Stimulated activated naive CD8-positive, alpha-beta T cell treated with anti-CD3 and anti-CD28 coated beads, Interleukin-15, Interleukin-2, amounts not matched to agents 100 U/mL and 50 U/mL, for 24 hours (primary cell): ENCODE measurements at regions not wholly inside any gene's neighbourhood (a gene's known extent, or its start where the extent isn't known, plus 50 kb on each side); places are given as distances from the start of the nearest gene placed in this dataset.
A peak's percentile ranks its signal among the peaks of the same experiment; 100 is the strongest.
"Not testable (repeated sequence)": the region's sequence is repeated elsewhere in the genome, so short reads cannot be mapped to it uniquely, and the experiment has no call there.

Source experiments
- ATAC-seq: fragments of 150-1000 bp; cut with Tn5 transposase; one replicate; pipeline ENCODE4 v1.10.0; 2021
- DNase-seq: peaks from one replicate; pipeline ENCODE4 v3.0.0; 2021

DNA sequence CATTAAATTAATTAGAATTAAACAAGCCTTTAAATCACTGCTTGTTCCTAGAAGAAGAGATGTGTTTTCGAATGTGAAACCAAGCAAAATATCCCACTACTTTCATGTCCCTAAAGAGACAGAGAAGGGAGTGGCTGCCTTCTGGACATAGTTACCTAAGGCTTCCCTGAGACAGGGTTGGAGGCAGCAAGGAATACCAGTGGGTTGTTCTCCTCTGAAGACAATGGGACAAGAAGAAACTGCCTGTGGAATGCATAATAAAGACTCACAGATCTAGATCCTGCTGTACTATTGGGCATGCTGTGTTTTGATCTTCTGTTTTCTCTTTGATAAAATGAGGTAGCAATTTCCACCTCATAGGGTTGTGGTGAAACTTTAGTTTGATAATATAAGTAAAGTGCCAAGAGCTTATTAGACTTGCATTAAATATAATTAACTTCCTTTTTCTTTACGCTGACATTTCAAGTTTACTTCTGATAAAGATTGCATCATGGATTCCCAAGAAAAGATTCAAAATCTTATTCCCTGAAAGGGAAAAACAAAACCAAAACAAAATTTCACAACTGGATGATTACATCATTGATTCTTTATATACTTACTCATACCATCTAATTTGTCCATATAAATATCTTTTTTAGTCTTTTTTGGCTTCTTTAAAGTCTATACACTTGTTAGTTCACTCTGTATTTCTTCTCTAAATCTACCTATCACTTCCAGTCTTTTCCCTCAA is 621.3 kb downstream of the ETS1 start:
- no peak for ATAC-seq
- DNase-seq, result no peak

DNA sequence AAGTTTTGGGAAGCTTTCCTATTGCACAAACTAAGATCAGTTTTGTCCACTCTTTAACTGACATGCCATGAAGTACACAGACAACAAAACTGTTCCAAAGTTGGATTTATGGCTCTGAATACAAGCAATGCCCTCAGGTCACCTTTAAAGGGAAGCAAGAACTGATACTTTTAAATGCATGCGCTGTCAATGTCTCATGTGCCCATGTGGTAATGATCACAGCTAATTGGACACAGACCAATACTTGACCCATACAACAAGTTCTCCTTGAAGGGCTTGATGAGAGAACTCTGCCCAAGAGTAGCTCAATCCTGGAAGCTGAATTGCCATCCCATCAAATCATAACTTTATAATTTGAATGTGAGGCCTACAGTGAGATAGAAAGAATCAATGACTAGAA is 624.9 kb downstream of the ETS1 start:
- no peak for DNase-seq
- ATAC-seq, result no peak

GRCh38 chr11:127950162-127950561 is 637.2 kb downstream of the ETS1 start:
- ATAC-seq, result no peak
- DNase-seq, result no peak

- DNase-seq (no peak), ATAC-seq (peak; percentile 36)
These were observed 643.6 kb downstream of the ETS1 start for GRCh38 chr11:127943763-127944162.

- DNase-seq (no peak), ATAC-seq (no peak)
These were observed 644.2 kb downstream of the ETS1 start for GRCh38 chr11:127943152-127943551.

DNA sequence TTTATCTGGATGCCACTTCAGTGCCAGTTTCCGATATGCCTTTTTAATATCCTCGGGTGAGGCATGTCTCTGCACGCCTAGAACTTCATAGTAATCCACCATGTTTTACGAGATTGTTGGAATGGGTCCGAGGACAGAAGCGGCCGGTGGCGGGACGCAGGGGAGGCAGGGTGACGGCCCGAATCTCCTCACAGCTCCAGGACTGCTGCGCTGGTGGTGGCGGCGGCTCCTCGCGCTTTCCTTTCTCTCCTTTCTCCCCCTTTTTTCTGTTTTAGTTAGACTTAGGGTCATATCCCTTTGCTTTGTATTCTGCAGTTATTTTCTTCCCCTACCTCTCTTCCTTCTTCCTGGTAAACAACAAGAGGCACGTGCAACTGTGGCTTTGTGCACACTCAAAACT is 645.8 kb downstream of the ETS1 start:
- DNase-seq, result not testable (repeated sequence)
- peak; percentile 43 for ATAC-seq

DNA sequence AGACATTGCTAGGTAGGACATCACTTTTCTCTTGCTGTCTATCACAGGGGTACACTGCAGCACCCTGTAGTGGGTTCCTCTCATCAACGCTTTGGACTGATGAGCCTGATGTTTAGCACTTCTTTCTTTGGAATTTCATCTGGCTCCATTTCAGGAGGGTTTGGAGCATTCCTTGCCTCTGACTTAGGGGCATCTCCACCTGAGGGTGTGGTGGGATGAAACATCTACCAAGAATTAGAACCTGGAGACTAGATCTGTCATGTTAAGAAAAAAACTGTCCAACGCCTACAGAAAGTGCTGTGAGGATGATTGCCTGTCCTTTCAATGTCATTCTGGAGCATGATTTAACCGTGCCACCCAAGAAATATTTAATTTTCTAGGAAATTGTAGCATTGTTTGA is 648.4 kb downstream of the ETS1 start:
- DNase-seq (no peak), ATAC-seq (no peak)

- ATAC-seq (no peak), DNase-seq (no peak)
These were observed 652.3 kb downstream of the ETS1 start for GRCh38 chr11:127935081-127935480.

GRCh38 chr11:127933961-127934360 is 653.4 kb downstream of the ETS1 start:
- ATAC-seq, DNase-seq: not testable (repeated sequence)

GRCh38 chr11:127931803-127932202 is 655.6 kb downstream of the ETS1 start:
- DNase-seq, result no peak
- ATAC-seq, result no peak

DNA sequence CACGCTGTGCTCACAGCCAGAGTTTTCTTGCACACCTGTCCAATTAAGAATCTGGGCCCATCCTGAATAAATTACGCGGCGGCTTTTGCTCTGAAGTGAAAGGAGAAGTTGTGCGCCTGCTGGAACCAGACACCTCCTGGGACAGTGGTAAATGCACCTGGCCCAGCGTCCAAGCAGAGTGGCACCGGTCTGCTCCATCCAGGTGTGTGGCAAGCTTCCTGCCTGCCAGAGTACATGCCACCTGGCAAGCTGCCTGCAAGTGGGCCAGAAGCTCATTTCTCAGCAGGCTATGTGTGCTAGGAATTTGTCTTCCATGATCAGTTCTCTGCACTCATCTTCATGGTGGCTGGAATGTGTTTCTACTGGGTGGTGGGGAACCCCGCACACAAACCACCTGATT is 660.6 kb downstream of the ETS1 start:
- no peak for ATAC-seq
- DNase-seq, result no peak

GRCh38 chr11:127925475-127925874 is 661.9 kb downstream of the ETS1 start:
- no peak for ATAC-seq
- no peak for DNase-seq

GRCh38 chr11:127919206-127920000 is 668.0 kb downstream of the ETS1 start:
- ATAC-seq (peak; percentile 36), DNase-seq (no peak)

GRCh38 chr11:127902382-127902781 is 685.0 kb downstream of the ETS1 start:
- ATAC-seq, result no peak

DNA sequence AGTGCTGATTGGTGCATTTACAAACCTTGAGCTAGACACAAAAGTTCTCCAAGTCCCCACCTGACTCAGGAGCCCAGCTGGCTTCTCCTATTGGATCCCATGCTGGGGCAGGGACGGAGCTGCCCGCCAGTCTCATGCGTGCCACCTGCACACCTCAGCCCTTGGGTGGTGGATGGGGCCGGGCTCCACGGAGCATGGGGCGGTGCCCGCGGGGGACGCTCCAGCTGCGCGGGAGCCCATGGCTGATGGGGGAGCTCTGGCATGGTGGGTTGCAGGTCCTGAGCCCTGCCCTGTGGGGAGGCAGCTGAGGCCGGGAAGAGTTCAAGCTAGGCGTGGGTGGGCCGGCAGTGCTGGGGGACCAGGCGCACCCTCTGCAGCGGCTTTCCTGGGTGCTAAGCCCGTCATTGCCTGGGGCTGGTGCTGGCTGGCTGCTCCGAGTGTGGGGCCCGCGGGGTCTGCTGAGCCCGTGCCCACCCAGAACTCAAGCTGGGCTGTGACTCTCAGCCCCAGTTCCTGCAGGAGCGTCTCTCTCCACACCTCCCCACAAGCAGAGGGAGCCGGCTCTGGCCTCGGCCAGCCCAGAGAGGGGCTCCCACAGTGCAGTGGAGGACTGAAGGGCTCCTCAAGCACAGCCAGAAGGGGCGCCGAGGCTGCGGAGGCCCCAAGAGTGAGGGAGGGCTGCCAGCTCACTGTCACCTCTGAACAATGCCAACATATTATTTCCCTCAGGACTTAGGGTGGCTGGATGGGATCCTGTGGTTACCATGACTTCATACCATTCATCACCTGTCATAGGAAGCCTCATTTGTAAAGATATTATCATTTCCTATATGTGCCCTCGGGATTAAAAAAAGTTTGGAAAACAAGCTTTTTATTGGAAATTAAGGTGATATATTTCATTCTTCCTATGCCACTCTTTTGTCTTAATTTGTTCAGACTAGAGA is 688.7 kb downstream of the ETS1 start:
- ATAC-seq (no peak), DNase-seq (no peak)

More at GRCh38 chr11:127902382-127902781, 685.0 kb downstream of the ETS1 start:
- no peak for DNase-seq

DNA sequence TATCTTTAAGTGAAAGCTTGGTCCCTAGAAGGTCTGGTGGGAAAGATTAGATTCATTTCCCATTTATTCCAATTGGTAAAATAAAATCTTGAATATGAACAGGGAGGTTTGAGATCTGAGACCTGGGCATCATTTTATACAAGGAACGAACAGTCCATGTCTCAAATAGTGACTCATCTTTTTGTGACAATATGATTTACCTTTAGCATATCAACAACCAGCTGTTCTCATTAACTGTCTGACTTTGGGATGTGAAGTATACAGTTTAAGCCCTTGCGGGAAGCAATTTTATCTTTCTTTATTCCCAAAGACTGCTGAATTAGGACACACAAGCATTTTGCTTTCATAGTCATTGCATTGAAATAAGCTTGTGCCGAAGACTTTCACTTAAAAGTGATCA is 691.6 kb downstream of the ETS1 start:
- ATAC-seq, result no peak
- no peak for DNase-seq

DNA sequence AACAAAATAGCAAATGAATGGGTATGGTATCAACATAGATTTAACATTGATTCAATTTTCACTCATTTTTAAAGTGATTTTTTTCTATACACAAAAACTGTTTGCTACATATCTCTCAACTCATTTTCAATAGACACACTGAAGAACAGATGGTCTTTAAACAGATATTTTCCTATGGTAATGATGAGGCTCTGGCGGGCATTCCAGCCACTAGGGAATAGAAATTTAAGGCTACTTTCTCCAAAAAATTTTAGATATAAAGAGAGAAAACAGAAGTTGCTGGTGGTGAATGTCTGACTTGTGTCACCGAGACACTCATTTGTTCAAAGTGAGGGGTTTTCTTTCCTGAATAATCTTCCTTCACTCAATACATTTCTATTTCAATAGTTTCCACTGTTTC is 693.0 kb downstream of the ETS1 start:
- ATAC-seq (no peak), DNase-seq (no peak)

DNA sequence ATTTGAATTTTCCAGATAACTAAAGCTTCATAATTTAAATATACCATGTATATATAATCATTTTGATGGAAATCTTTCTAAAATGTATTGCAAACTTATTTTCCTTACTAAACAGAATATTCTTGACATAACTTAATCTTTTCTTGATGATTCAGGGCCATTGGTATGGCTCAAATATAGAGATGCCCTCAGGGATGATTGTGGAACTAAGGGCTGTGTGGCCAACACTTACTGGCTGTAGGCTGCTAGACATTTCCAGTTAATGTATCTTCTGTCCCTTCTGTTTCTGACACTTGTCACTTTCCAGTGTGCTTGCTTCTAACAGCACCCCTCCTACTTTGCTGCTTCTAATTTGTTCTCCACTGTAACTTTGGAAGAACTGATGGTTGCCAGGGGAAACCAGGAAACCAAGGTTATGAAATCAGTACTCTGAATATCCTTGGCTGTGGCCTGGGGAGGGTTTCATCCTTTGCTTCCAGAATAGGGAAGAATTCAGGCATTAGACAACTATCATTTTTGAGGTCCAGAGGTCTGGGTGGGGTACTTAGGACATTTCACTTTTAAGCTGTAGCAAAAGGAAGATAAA is 697.2 kb downstream of the ETS1 start:
- no peak for DNase-seq
- no peak for ATAC-seq

DNA sequence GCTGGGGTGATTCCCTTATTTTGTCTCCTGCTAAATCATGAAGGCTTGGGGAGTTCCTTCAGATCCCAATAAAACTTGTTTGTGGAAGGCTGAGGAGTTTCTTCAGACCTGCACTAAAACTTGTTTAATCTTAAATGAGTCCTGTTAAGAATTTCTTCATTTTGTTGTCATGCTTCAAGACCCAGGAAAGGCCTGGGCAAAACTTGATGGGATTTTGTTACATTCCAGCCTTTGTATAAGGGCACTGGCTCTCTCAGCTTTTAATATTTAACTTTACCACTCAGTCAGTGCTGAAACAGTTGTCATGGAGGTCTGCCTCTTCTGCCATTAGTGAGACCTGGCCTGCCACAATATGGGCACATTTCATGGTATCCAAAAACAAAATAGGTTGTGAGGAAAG is 699.0 kb downstream of the ETS1 start:
- DNase-seq (no peak), ATAC-seq (no peak)

DNA sequence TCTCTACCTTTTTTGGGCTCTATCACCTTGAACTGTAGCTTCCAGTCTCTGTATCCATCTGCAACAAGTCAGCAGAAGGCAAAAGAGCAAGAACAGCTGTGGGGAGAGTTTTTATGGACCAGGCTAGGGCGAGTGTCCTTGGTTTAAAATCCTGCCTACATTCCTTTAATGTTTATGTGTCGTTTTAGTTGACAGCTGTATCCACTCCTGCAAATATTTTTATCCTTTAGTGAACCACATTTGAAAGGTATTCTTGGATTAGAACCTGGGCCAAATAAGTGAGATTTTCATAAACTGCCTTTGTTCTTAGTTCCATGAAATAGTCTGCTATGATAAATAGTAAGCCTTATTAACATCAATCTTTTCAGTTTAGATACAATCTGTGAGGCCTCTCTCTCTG is 712.2 kb downstream of the ETS1 start:
- no peak for ATAC-seq

DNA sequence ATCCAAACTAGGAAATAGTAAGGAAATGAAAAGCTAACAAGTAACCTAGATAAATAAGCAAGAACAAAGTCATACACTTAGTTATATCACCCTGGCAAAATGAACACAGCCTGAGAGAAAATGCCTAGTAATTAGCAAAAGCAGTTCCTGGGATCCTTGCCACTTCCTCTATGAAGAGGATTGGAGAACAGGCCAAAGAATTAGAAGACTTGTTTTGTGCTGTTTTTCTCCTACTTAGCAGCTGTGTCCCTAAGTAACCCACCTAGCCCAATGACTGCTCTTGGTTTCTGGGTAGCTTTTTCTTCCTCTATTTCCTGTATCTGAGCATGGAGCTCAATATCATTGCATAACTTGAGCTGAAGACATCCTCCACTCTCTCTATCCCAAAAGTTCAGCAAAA is 713.9 kb downstream of the ETS1 start:
- no peak for ATAC-seq
- DNase-seq, result no peak

More for the DNA sequence above, 712.2 kb downstream of the ETS1 start:
- DNase-seq, result no peak

GRCh38 chr11:127866109-127866508 is 721.2 kb downstream of the ETS1 start:
- ATAC-seq, result no peak
- DNase-seq, result no peak
